ENCODE measurements at regions not wholly inside any gene's neighbourhood (a gene's known extent, or its start where the extent isn't known, plus 50 kb on each side); places are given as distances from the start of the nearest gene placed in this dataset.

- Histone ChIP-seq H3K4ac (ENCODE audit: low read length) (no peak overlapping the region), H2BK5ac (ENCODE audit: low read length) (no peak overlapping the region), H3K27ac (replicated peaks; ENCODE audit: low read length) (no peak overlapping the region), H3K18ac (ENCODE audit: low read length) (no peak overlapping the region), H2BK12ac (ENCODE audit: low read length) (no peak overlapping the region), H3K14ac (ENCODE audit: low read length) (no peak overlapping the region), H3K4me1 (ENCODE audit: control insufficient read depth in 2 of 2, insufficient read depth in 1 of 2, low read depth in 1 of 2, low read length in 2 of 2) (no peaks in the 10 kb centered on the region), H2BK15ac (ENCODE audit: low read length) (no peak overlapping the region), H3K79me1 (ENCODE audit: low read depth, low read length) (no peaks in the 10 kb centered on the region), H4K8ac (ENCODE audit: low read depth, low read length) (no peak overlapping the region), H3K27me3 (ENCODE audit: control insufficient read depth in 3 of 3, insufficient read depth in 3 of 3, low read depth in 1 of 3, low read length in 3 of 3) (no peaks in the 10 kb centered on the region), H4K91ac (ENCODE audit: low read depth, low read length, poor library complexity) (no peak overlapping the region), H3K4me3 (ENCODE audit: low read length in 2 of 2) (no peak overlapping the region), H3K23ac (ENCODE audit: low read depth, low read length, poor library complexity) (no peak overlapping the region), H3K4me2 (ENCODE audit: insufficient read depth, low read length, poor library complexity, severe bottlenecking) (no peak overlapping the region), H3K36me3 (replicated peaks in 1 of 2; ENCODE audit: control insufficient read depth in 2 of 2, insufficient read depth in 2 of 2, low read length in 2 of 2) (no peaks in the 10 kb centered on the region), H3K9ac (ENCODE audit: low read depth, low read length, poor library complexity) (no peak overlapping the region), H2AK5ac (ENCODE audit: low read depth, low read length) (no peak overlapping the region), H3K9me3 (replicated peaks in 1 of 2; ENCODE audit: control insufficient read depth in 2 of 2, insufficient read depth in 1 of 2, low read depth in 1 of 2, low read length in 2 of 2) (no peaks in the 10 kb centered on the region), H2AFZ (ENCODE audit: low read length) (no peak overlapping the region), H2BK120ac (ENCODE audit: low read depth, low read length) (no peak overlapping the region)
- WGBS, 2 donors (ENCODE audit: extremely low coverage in 2 of 2, insufficient read length in 2 of 2, insufficient replicate concordance in 1 of 2), result no CpG with 5 or more reads among the region's 2 CpGs
- no peak for DNase-seq (ENCODE audit: low spot score)
Observed at GRCh38 chr5:120225524-120225923, 238.6 kb upstream of the PRR16 start.

DNA sequence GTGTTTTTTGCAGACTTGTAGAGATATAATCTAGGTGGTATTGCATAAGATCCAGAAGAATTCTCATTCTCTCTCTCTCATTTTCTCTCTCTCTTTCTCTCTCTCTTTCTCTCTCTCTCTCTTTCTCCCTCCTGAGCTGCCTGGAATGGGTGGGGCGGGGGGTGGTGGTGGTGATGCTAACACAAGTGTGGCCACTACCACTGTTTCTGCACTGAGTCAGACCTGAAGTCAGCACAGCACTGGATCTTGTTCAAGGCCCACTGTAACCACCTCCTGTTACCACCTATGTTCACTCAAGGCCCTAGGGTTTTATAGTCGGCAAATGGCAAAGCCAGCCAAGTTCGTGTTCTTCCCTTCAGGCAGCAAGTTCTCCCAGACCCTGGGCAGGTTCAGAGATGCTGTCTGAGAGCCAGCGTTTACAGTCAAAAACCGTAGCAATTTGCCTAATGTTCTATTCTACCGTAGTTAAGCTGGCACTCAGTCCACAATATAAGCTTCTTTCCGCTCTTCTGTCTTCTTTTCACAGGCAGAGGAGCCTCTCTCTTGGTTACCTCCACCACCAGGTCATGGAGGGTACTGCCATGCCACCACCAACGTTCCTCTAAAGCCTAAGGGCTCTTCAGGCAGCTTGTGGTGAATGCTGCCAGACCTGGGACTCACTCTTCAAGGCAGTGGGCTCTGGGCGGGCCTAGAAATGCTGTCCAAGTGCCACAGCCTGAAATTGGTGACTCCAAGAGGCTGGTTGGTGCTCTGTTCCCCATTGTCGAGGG, 235.7 kb upstream of the PRR16 start:
- Histone ChIP-seq H3K4me1 (ENCODE audit: control insufficient read depth in 2 of 2, insufficient read depth in 1 of 2, low read depth in 1 of 2, low read length in 2 of 2) (no peaks in the 10 kb centered on the region), H2AFZ (ENCODE audit: low read length) (no peak overlapping the region), H3K4me3 (ENCODE audit: low read length in 2 of 2) (no peak overlapping the region), H3K9ac (ENCODE audit: low read depth, low read length, poor library complexity) (no peak overlapping the region), H3K4me2 (ENCODE audit: insufficient read depth, low read length, poor library complexity, severe bottlenecking) (no peak overlapping the region), H3K18ac (ENCODE audit: low read length) (no peak overlapping the region), H4K8ac (ENCODE audit: low read depth, low read length) (no peak overlapping the region), H3K27me3 (ENCODE audit: control insufficient read depth in 3 of 3, insufficient read depth in 3 of 3, low read depth in 1 of 3, low read length in 3 of 3) (no peaks in the 10 kb centered on the region), H3K23ac (ENCODE audit: low read depth, low read length, poor library complexity) (no peak overlapping the region), H2BK12ac (ENCODE audit: low read length) (no peak overlapping the region), H4K91ac (ENCODE audit: low read depth, low read length, poor library complexity) (no peak overlapping the region), H3K36me3 (replicated peaks in 1 of 2; ENCODE audit: control insufficient read depth in 2 of 2, insufficient read depth in 2 of 2, low read length in 2 of 2) (no peaks in the 10 kb centered on the region), H3K14ac (ENCODE audit: low read length) (no peak overlapping the region), H3K27ac (replicated peaks; ENCODE audit: low read length) (no peak overlapping the region), H2AK5ac (ENCODE audit: low read depth, low read length) (no peak overlapping the region), H2BK15ac (ENCODE audit: low read length) (no peak overlapping the region), H2BK120ac (ENCODE audit: low read depth, low read length) (no peak overlapping the region), H3K79me1 (ENCODE audit: low read depth, low read length) (no peaks in the 10 kb centered on the region), H3K4ac (ENCODE audit: low read length) (no peak overlapping the region), H3K9me3 (replicated peaks in 1 of 2; ENCODE audit: control insufficient read depth in 2 of 2, insufficient read depth in 1 of 2, low read depth in 1 of 2, low read length in 2 of 2) (no peaks in the 10 kb centered on the region), H2BK5ac (ENCODE audit: low read length) (no peak overlapping the region)
- no peak for DNase-seq (ENCODE audit: low spot score)
- WGBS, 2 donors (ENCODE audit: extremely low coverage in 2 of 2, insufficient read length in 2 of 2, insufficient replicate concordance in 1 of 2), result no CpG with 5 or more reads among the region's 10 CpGs

DNA sequence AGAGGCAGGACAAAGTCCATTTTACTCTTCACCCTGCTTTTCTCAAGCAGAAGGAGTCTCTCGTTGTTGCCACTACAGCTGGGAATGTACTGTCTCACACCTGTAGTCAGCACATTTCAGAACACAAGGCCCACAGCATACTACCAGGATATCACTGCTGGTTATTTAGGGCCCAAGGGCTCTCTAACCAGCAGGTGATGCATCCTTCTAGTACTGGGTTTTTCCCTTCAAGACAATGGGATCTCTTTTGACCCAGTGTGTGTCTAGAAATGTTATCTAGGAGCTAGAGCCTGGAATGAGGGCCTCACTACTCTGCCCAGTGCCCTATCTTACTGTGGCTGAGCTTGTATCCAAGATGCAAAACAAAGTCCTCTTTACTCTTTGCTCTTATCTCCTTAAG, 235.1 kb upstream of the PRR16 start:
- H3K79me1 ChIP-seq (ENCODE audit: low read depth, low read length), result no peaks in the 10 kb centered on the region
- no peak overlapping the region for H3K23ac ChIP-seq (ENCODE audit: low read depth, low read length, poor library complexity)
- H3K4me2 ChIP-seq (ENCODE audit: insufficient read depth, low read length, poor library complexity, severe bottlenecking), result no peak overlapping the region
- H4K8ac ChIP-seq (ENCODE audit: low read depth, low read length), result no peak overlapping the region
- no peak overlapping the region for H3K27ac ChIP-seq (replicated peaks; ENCODE audit: low read length)
- WGBS, 2 donors (ENCODE audit: extremely low coverage in 2 of 2, insufficient read length in 2 of 2, insufficient replicate concordance in 1 of 2), result no CpG with 5 or more reads among the region's 1 CpG
- H3K18ac ChIP-seq (ENCODE audit: low read length), result no peak overlapping the region
- no peak overlapping the region for H3K4ac ChIP-seq (ENCODE audit: low read length)
- H3K4me3 ChIP-seq (ENCODE audit: low read length in 2 of 2), result no peak overlapping the region
- H3K27me3 ChIP-seq (ENCODE audit: control insufficient read depth in 3 of 3, insufficient read depth in 3 of 3, low read depth in 1 of 3, low read length in 3 of 3), result no peaks in the 10 kb centered on the region
- H3K9me3 ChIP-seq (replicated peaks in 1 of 2; ENCODE audit: control insufficient read depth in 2 of 2, insufficient read depth in 1 of 2, low read depth in 1 of 2, low read length in 2 of 2), result no peaks in the 10 kb centered on the region
- no peak overlapping the region for H3K14ac ChIP-seq (ENCODE audit: low read length)
- no peak overlapping the region for H2AK5ac ChIP-seq (ENCODE audit: low read depth, low read length)
- no peak overlapping the region for H4K91ac ChIP-seq (ENCODE audit: low read depth, low read length, poor library complexity)
- H2BK5ac ChIP-seq (ENCODE audit: low read length), result no peak overlapping the region
- no peaks in the 10 kb centered on the region for H3K36me3 ChIP-seq (replicated peaks in 1 of 2; ENCODE audit: control insufficient read depth in 2 of 2, insufficient read depth in 2 of 2, low read length in 2 of 2)
- H3K9ac ChIP-seq (ENCODE audit: low read depth, low read length, poor library complexity), result no peak overlapping the region
- H2BK12ac ChIP-seq (ENCODE audit: low read length), result no peak overlapping the region
- H2BK15ac ChIP-seq (ENCODE audit: low read length), result no peak overlapping the region
- DNase-seq (ENCODE audit: low spot score), result no peak
- no peak overlapping the region for H2BK120ac ChIP-seq (ENCODE audit: low read depth, low read length)
- H3K4me1 ChIP-seq (ENCODE audit: control insufficient read depth in 2 of 2, insufficient read depth in 1 of 2, low read depth in 1 of 2, low read length in 2 of 2), result no peaks in the 10 kb centered on the region
- no peak overlapping the region for H2AFZ ChIP-seq (ENCODE audit: low read length)

DNA sequence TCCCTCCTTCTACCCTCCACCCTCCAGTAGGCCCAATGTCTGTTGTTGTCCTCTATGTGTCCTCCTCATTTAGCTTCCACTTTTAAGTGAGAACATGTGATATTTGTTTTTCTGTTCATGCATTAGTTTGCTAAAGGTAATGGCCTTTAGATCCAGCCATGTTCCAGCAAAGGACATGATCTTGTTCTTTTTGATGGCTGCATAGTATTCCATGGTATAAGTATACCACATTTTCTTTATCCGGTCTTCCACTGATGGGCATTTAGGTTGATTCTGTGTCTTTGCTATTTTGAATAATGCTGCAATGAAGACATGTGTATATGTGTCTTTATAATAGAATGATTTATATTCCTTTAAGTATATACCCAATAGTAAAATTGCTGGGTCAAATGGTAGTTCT, 232.5 kb upstream of the PRR16 start:
- Histone ChIP-seq H2BK15ac (ENCODE audit: low read length) (no peak overlapping the region), H4K8ac (ENCODE audit: low read depth, low read length) (no peak overlapping the region), H2BK120ac (ENCODE audit: low read depth, low read length) (no peak overlapping the region)

More for the DNA sequence above, 232.5 kb upstream of the PRR16 start:
- Histone ChIP-seq H2BK5ac (ENCODE audit: low read length) (no peak overlapping the region), H3K4me1 (ENCODE audit: control insufficient read depth in 2 of 2, insufficient read depth in 1 of 2, low read depth in 1 of 2, low read length in 2 of 2) (no peaks in the 10 kb centered on the region), H2BK12ac (ENCODE audit: low read length) (no peak overlapping the region), H3K79me1 (ENCODE audit: low read depth, low read length) (no peaks in the 10 kb centered on the region), H3K27ac (replicated peaks; ENCODE audit: low read length) (no peak overlapping the region), H3K18ac (ENCODE audit: low read length) (no peak overlapping the region), H4K91ac (ENCODE audit: low read depth, low read length, poor library complexity) (no peak overlapping the region), H3K9ac (ENCODE audit: low read depth, low read length, poor library complexity) (no peak overlapping the region), H2AK5ac (ENCODE audit: low read depth, low read length) (no peak overlapping the region), H3K14ac (ENCODE audit: low read length) (no peak overlapping the region), H2AFZ (ENCODE audit: low read length) (no peak overlapping the region), H3K4me2 (ENCODE audit: insufficient read depth, low read length, poor library complexity, severe bottlenecking) (no peak overlapping the region), H3K4me3 (ENCODE audit: low read length in 2 of 2) (no peak overlapping the region), H3K27me3 (ENCODE audit: control insufficient read depth in 3 of 3, insufficient read depth in 3 of 3, low read depth in 1 of 3, low read length in 3 of 3) (no peaks in the 10 kb centered on the region), H3K9me3 (replicated peaks in 1 of 2; ENCODE audit: control insufficient read depth in 2 of 2, insufficient read depth in 1 of 2, low read depth in 1 of 2, low read length in 2 of 2) (no peaks in the 10 kb centered on the region), H3K36me3 (replicated peaks in 1 of 2; ENCODE audit: control insufficient read depth in 2 of 2, insufficient read depth in 2 of 2, low read length in 2 of 2) (no peaks in the 10 kb centered on the region), H3K23ac (ENCODE audit: low read depth, low read length, poor library complexity) (no peak overlapping the region), H3K4ac (ENCODE audit: low read length) (no peak overlapping the region)
- DNase-seq (ENCODE audit: low spot score), result no peak
- WGBS, 2 donors (ENCODE audit: extremely low coverage in 2 of 2, insufficient read length in 2 of 2, insufficient replicate concordance in 1 of 2), result no CpG with 5 or more reads among the region's 1 CpG

Measured in neuronal stem cell (in vitro differentiated cells).